Umbilical cord (tissue), 1 donor: ENCODE measurements at regions not wholly inside any gene's neighbourhood (a gene's known extent, or its start where the extent isn't known, plus 50 kb on each side); places are given as distances from the start of the nearest gene placed in this dataset.
"Not testable (repeated sequence)": the region's sequence is repeated elsewhere in the genome, so short reads cannot be mapped to it uniquely, and the experiment has no call there.

Experiments
- DNase-seq: peaks from one replicate; pipeline ENCODE4 v3.0.0-alpha.2; 2015; ENCODE audit warnings: low spot score

- DNase-seq: peak; percentile 82
Observed at GRCh38 chr11:44452827-44453572, 112.5 kb upstream of the CD82 start.

- peak; percentile 80 for DNase-seq
Observed at GRCh38 chr11:44453871-44454270, 111.6 kb upstream of the CD82 start.

- DNase-seq: no peak
Observed at GRCh38 chr11:44454666-44455065, 110.8 kb upstream of the CD82 start.

- no peak for DNase-seq
Observed at GRCh38 chr11:44456544-44457300, 108.7 kb upstream of the CD82 start.

- DNase-seq: no peak
Observed at GRCh38 chr11:44457862-44458261, 107.6 kb upstream of the CD82 start.

GRCh38 chr11:44463751-44464150, 101.7 kb upstream of the CD82 start:
- DNase-seq: no peak

GRCh38 chr11:44464741-44465140, 100.7 kb upstream of the CD82 start:
- DNase-seq: no peak

GRCh38 chr11:44466531-44467205, 98.8 kb upstream of the CD82 start:
- peak; percentile 43 for DNase-seq

GRCh38 chr11:44467413-44467812, 98.0 kb upstream of the CD82 start:
- DNase-seq: no peak

- DNase-seq: no peak
Observed at GRCh38 chr11:44467931-44468330, 97.5 kb upstream of the CD82 start.

- DNase-seq: no peak
Observed at GRCh38 chr11:44468345-44468988, 97.0 kb upstream of the CD82 start.

GRCh38 chr11:44469412-44469811, 96.1 kb upstream of the CD82 start:
- no peak for DNase-seq

- no peak for DNase-seq
Observed at GRCh38 chr11:44470854-44471253, 94.6 kb upstream of the CD82 start.

GRCh38 chr11:44471603-44472002, 93.9 kb upstream of the CD82 start:
- no peak for DNase-seq

- DNase-seq: no peak
Observed at GRCh38 chr11:44472916-44473315, 92.5 kb upstream of the CD82 start.

GRCh38 chr11:44474702-44475101, 90.8 kb upstream of the CD82 start:
- DNase-seq: no peak

- no peak for DNase-seq
Observed at GRCh38 chr11:44475114-44475686, 90.3 kb upstream of the CD82 start.

- not testable (repeated sequence) for DNase-seq
Observed at GRCh38 chr11:44482338-44482737, 83.1 kb upstream of the CD82 start.

- no peak for DNase-seq
Observed at GRCh38 chr11:44483919-44484610, 81.4 kb upstream of the CD82 start.

GRCh38 chr11:44488165-44488965, 77.1 kb upstream of the CD82 start:
- DNase-seq: peak; percentile 26
